ENCODE measurements at regions not wholly inside any gene's neighbourhood (a gene's known extent, or its start where the extent isn't known, plus 50 kb on each side); places are given as distances from the start of the nearest gene placed in this dataset.

DNA sequence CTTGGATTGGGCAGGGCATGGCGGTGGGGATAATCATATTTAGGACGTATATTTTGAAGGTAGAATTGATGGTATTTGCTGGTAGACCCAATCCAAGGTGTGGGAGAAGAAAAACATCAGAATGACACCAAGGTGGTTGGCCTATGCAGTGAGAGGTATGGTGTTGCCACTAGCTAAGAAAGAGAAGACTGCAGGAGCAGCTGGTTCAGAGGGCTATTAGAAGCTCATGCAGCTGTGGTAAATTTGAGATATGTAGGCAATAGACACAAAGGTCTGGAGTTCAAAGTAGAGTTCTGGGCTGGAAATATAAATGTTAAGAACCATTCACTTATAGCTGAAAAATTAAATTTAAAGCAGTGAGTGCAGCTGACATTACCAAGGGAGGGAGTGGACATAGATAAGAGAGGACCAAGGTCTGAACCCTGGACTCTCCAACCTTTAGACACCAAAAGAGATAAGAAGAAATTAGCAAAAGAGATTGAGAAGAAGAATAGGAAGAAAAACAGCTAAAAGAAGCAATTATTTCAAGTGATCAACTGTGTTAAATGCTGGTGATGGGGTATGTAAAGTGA lies 74.7 kb upstream of the FAM169A start:
- 89% methylated on average over 2 of the region's 2 CpGs for WGBS (ENCODE audit: insufficient coverage)
- no peak for TF ChIP-seq EZH2 (IDR thresholded peaks at IDR 0.05; ENCODE audit: borderline replicate concordance, insufficient read depth, low read depth, low read length, poor library complexity, severe bottlenecking)
- no peak for TF ChIP-seq CTCF (IDR thresholded peaks at IDR 0.05)
- peaks cover 32% of the 10 kb centered on the region for H3K27me3 Mint-ChIP-seq
- Histone ChIP-seq H3K27ac (ENCODE audit: low read length in 2 of 2) (no peak overlapping the region), H3K79me2 (ENCODE audit: control insufficient read depth, insufficient read depth, low read length) (no peaks in the 10 kb centered on the region), H2AFZ (ENCODE audit: insufficient read depth, low read depth, low read length, poor library complexity, severe bottlenecking) (no peak overlapping the region), H3K4me1 (ENCODE audit: control insufficient read depth in 2 of 2, insufficient read depth in 2 of 2, low read length in 2 of 2) (no peaks in the 10 kb centered on the region), H4K20me1 (ENCODE audit: control insufficient read depth, insufficient read depth, low read length, poor library complexity, severe bottlenecking) (no peaks in the 10 kb centered on the region), H3K36me3 (replicated peaks in 1 of 2; ENCODE audit: control extremely low read depth in 1 of 2, control insufficient read depth in 1 of 2, extremely low read depth in 1 of 2, insufficient read depth in 2 of 2, low read length in 1 of 2) (no peaks in the 10 kb centered on the region), H3K4me2 (replicated peaks; ENCODE audit: low read depth, low read length, poor library complexity, severe bottlenecking) (no peak overlapping the region), H3K4me3 (ENCODE audit: control extremely low read depth in 1 of 5, extremely low read depth in 1 of 5, insufficient read depth in 1 of 5, low read depth in 2 of 5, low read length in 4 of 5) (no peak overlapping the region), H3K27me3 (replicated peaks in 1 of 4; ENCODE audit: control extremely low read depth in 1 of 4, control insufficient read depth in 3 of 4, insufficient read depth in 4 of 4, low read length in 3 of 4) (peaks cover 0 to 3% (median 0%) of the 10 kb centered on the region in 4 experiments), H3K9me3 (ENCODE audit: control extremely low read depth in 1 of 3, control insufficient read depth in 2 of 3, insufficient read depth in 1 of 3, low read length in 2 of 3) (no peaks in the 10 kb centered on the region), H3K9ac (ENCODE audit: low read length) (no peak overlapping the region)
- H3K27ac Mint-ChIP-seq = no peak overlapping the region
- ChIA-PET CTCF (no interaction called here), POLR2A (no interaction called here)
- H3K4me3 Mint-ChIP-seq = no peak overlapping the region
- H3K9me3 Mint-ChIP-seq (ENCODE audit: insufficient read depth) = no peaks in the 10 kb centered on the region
- no peak for ATAC-seq (ENCODE audit: low read depth)
- no peaks in the 10 kb centered on the region for H3K4me1 Mint-ChIP-seq
- no peak for DNase-seq
- intact Hi-C loops (cut with micrococcal nuclease) = no loop called here

DNA sequence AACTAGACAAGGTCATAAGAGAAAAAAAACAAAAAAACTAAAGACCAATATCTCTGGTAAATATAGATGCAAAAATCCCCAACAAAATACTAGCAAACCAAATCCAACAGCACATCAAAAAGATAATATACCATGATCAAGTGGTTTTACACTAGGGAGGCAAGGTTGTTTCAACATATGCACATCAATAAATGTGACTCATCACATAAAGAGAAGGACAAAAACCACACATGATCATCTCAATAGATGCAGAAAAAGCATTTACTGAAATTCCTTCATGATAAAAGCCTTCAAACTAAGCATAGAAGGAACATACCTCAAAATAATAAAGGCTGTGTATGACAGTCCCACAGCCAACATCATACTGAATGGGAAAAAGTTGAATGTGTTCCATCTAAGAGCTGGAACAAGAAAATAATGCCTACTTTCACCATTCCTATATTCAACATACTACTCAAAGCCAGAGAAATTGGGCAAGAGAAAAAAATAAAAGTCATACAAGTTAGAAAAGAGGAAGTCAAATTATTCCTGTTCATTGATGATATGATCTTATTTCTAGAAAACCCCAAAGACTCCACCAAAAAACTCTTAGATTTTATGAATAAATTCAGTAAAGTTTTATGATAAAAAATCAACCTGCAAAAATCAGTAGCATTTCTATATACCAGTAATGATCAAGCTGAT lies 72.2 kb upstream of the FAM169A start:
- intact Hi-C loops (cut with micrococcal nuclease) = no loop called here
- H3K9me3 ChIP-seq (ENCODE audit: control extremely low read depth in 1 of 3, control insufficient read depth in 2 of 3, insufficient read depth in 1 of 3, low read length in 2 of 3) = no peaks in the 10 kb centered on the region
- ChIA-PET CTCF (no interaction called here), POLR2A (no interaction called here)
- no peak overlapping the region for H3K9ac ChIP-seq (ENCODE audit: low read length)
- H3K36me3 ChIP-seq (replicated peaks in 1 of 2; ENCODE audit: control extremely low read depth in 1 of 2, control insufficient read depth in 1 of 2, extremely low read depth in 1 of 2, insufficient read depth in 2 of 2, low read length in 1 of 2) = no peaks in the 10 kb centered on the region
- no peaks in the 10 kb centered on the region for H4K20me1 ChIP-seq (ENCODE audit: control insufficient read depth, insufficient read depth, low read length, poor library complexity, severe bottlenecking)
- H3K79me2 ChIP-seq (ENCODE audit: control insufficient read depth, insufficient read depth, low read length) = no peaks in the 10 kb centered on the region
- H3K27me3 ChIP-seq (replicated peaks in 1 of 4; ENCODE audit: control extremely low read depth in 1 of 4, control insufficient read depth in 3 of 4, insufficient read depth in 4 of 4, low read length in 3 of 4) = peaks cover 0 to 23% (median 16%) of the 10 kb centered on the region in 4 experiments
- no peak overlapping the region for H3K4me2 ChIP-seq (replicated peaks; ENCODE audit: low read depth, low read length, poor library complexity, severe bottlenecking)
- Mint-ChIP-seq H3K4me1 (no peaks in the 10 kb centered on the region), H3K4me3 (no peak overlapping the region), H3K27me3 (peaks cover 41% of the 10 kb centered on the region), H3K9me3 (ENCODE audit: insufficient read depth) (no peaks in the 10 kb centered on the region), H3K27ac (no peak overlapping the region)
- TF ChIP-seq EZH2 (IDR thresholded peaks at IDR 0.05; ENCODE audit: borderline replicate concordance, insufficient read depth, low read depth, low read length, poor library complexity, severe bottlenecking) (no peak), CTCF (IDR thresholded peaks at IDR 0.05) (no peak)
- no peak for ATAC-seq (ENCODE audit: low read depth)
- no peak overlapping the region for H3K27ac ChIP-seq (ENCODE audit: low read length in 2 of 2)
- H3K4me3 ChIP-seq (ENCODE audit: control extremely low read depth in 1 of 5, extremely low read depth in 1 of 5, insufficient read depth in 1 of 5, low read depth in 2 of 5, low read length in 4 of 5) = no peak overlapping the region
- no peaks in the 10 kb centered on the region for H3K4me1 ChIP-seq (ENCODE audit: control insufficient read depth in 2 of 2, insufficient read depth in 2 of 2, low read length in 2 of 2)
- no peak for DNase-seq
- H2AFZ ChIP-seq (ENCODE audit: insufficient read depth, low read depth, low read length, poor library complexity, severe bottlenecking) = no peak overlapping the region
